NAMALWA (cell line): ENCODE measurements at regions not wholly inside any gene's neighbourhood (a gene's known extent, or its start where the extent isn't known, plus 50 kb on each side); places are given as distances from the start of the nearest gene placed in this dataset.

Experiments
- DNase-seq: peaks from one replicate; pipeline ENCODE4 v3.0.0-alpha.2; 2015; ENCODE audit warnings: low spot score

DNA sequence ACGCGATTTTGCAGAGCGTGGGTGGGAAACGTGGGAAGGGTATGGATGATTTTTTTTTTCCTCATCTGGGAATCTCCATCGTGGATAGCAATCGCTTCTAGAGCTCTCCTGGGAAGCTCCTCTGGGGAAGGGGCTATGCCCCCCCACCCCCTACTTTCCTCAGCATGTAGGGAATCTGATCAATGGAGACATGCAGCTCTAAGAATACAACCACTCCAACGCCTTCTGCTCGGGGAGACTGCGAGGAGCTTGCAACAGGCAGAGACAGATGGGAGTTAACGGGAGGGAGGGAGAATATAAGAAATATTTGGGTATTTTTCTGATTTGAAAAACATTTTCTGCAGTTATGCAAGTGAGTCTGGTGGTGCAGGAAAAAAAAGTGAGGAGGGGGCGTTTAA is 104.6 kb upstream of the HSD17B12 start:
- DNase-seq, result no peak

DNA sequence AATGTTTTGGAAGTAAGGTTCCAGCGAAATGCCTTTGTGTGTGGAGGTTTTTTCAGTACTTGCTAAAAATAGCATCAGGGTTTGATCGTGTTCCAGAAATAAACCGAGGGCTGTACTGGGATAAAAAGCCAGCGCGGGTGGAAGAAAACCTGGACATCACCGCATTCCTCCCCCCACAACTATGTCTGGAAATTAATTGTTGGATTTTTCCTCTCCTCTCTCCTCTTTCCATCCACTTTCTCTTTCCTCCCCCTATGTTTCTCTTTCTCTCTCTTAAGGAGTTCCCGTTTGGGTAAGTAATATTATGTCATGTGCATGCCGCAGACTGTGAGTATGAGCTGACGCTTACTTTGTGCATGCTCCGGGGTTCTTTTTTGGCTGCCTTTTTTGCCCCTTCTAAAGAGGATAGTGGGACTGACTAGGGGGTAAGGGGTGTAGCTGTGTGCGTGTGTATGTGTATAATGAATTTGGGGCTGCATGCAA is 104.2 kb upstream of the HSD17B12 start:
- no peak for DNase-seq

GRCh38 chr11:43576803-43577521 is 103.6 kb upstream of the HSD17B12 start:
- DNase-seq, result peak; percentile 59

- DNase-seq, result no peak
These were observed 102.8 kb upstream of the HSD17B12 start for GRCh38 chr11:43577566-43578264.

DNA sequence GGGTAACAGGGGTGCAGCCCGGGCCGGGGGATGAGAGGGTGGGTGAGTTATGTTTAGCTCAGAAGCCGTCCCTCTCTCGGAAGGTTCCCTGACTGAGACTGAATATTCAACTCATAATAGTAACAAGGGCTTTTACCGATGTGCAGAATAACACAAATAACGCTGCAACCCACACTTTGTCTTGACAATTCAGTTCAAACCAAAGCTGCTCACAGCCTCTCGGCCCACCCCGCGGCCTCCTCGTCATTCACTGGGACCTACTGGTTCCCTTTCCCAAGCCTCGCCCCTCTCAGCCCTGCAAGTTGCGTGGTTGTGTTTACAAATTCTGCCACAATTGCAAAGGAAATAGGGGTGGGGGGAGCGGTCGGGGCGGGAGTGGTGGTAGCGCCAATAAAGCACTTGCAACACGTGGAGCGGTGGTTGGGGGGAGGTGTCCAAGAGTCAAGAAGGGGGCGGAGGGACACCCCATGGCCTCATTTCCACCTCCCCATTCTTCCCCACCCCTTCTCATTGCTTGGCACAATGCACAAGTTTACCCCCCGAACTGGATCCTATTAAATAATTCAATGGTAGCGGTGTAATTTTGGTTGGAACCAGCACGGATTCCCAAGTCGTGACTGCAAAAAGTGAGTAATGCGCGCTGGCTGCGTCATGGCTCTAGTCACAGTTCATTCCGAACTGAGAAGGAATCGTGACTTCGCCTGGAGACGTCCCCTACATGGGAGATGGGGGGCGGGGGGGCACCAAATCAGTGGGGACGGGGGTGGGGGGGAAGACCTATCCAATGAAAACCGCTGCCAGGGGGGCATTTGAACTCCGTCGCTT is 102.0 kb upstream of the HSD17B12 start:
- no peak for DNase-seq

GRCh38 chr11:43579171-43579918 is 101.2 kb upstream of the HSD17B12 start:
- peak; percentile 62 for DNase-seq

DNA sequence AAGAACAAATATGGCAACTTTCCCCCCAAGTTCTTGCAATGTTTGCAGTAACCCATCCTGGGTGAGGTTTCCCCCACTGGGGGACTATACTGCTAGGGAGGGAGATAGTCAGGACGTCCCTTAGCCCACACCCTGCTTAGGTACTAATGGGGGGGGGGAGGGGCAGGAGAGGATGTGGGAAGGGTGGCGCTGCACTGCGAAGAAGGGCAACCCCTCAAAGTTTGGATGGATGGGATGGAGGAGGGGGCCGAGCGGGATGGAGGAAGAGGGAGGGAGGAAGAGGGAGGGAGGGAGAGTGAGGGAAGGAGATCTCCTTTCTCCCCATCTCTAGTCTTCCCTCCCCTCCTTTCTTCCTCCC is 100.6 kb upstream of the HSD17B12 start:
- DNase-seq, result no peak

- DNase-seq, result no peak
These were observed 99.7 kb upstream of the HSD17B12 start for GRCh38 chr11:43580735-43581369.

DNA sequence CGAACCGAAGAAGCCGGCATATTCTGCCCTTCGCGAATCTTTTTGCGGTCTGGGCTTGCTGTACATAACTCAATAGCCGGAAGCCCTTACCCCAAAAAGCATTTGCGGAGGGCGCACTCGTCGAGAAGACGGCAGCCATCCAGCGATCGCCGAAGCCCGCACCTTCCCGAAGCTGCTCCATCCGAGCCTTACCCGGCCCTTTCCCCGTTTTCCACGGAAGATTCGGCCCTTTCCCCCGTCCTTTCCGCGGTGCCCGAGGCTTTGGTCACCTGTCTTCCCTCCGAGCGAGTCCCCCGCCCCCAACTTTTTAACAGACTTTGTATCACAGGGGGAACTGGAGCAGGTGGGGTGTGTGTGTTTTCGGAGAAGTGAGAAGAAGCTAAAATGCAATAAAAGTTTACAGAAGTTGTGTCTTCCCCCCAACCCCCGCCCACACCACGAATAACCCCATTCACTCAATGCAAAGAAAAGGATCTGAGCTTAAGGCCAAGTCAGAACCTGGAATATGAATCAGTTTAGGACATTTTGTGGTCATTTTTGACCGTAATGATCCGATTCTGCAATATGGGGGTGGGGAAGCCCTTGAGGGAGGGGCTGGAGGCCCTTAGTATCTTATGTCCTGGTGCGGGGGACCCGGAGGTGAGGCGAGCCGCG is 99.0 kb upstream of the HSD17B12 start:
- no peak for DNase-seq

GRCh38 chr11:43582024-43582862 is 98.3 kb upstream of the HSD17B12 start:
- no peak for DNase-seq

GRCh38 chr11:43582863-43583462 is 97.6 kb upstream of the HSD17B12 start:
- DNase-seq, result no peak

- DNase-seq, result no peak
These were observed 97.0 kb upstream of the HSD17B12 start for GRCh38 chr11:43583548-43583947.

DNA sequence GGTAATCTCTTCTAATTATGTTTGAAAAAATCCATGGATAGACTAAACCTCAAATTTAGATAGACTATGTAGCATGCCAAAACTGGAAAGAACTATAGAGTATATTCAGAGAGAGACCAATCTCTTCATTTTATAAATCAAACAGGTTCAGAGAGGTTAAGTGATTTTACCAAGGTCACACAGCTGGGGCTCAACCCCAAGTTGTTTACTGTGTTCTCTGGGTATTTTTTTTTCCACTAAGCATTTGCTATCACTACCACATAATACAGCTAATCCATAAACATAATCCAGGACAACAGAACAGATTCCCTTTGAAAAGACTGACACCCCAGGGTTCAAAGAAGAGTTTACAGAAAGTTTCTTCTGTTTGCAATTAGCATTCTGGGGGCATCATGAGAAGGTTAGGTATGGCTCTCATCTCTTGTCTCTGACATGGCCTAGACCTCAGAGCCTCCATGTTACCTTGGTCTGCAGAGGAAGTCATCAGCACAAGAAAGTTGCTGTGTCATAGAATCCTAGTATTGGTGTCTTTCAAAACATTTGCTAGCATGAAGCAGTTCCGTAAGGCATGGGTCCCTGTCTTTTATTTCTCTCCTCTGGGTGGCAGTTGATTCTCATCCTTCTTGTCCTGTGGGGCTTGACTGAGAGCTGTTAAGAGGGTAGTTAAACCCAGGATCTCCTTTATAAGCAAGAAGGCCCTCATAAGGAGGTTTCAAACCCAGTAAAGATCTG is 94.5 kb upstream of the HSD17B12 start:
- DNase-seq, result peak; percentile 32

DNA sequence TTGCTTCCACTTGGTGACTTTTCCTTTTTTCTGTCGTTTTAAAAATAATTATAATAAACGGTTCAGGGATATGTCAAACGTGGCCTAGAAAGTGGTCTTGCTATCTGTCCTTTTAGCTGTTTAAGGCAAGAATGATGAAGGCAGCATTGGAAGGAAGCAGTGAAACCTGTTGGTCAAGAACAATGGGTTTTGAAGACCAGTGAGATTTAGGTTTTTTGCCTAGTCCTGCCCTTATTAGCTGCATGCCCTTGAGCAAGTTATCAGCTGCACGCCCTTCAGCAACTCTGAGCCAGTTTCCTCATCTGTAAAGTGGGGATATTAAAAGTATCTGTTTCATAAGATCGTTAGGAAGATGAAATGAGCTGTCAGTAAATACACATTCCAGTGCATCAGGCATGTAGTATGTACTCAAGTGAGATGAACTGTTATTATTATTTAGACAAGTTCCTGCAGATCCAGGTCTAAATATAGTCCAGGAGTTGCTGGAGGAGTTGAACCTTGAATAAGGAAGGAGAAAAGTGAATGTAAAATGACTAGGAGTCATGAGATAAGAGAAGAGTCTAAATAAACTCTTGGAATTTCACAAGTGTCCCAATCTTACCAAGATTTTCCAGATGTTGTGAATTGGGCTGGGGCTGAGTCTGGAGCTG is 90.8 kb upstream of the HSD17B12 start:
- no peak for DNase-seq

- no peak for DNase-seq
These were observed 79.0 kb upstream of the HSD17B12 start for GRCh38 chr11:43601511-43601910.

DNA sequence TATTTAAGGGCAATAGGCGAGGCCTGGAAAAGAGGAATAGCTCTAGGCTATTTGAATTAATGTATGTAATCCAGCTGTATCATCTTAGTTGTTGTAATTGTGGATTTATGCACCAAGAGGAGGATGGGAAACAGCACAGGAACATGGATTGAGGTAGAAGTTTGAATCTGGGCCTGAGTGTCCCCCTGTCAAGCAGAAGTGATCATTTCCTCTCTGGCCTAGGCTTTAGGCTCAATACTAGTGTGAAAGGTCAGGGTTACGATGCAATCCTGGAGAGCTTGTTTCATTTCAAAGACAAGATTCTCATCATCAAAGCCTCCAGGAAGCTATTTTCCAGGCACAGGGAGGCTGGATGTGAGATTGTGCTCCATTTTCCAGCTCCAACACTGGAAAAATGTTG is 77.9 kb upstream of the HSD17B12 start:
- no peak for DNase-seq

DNA sequence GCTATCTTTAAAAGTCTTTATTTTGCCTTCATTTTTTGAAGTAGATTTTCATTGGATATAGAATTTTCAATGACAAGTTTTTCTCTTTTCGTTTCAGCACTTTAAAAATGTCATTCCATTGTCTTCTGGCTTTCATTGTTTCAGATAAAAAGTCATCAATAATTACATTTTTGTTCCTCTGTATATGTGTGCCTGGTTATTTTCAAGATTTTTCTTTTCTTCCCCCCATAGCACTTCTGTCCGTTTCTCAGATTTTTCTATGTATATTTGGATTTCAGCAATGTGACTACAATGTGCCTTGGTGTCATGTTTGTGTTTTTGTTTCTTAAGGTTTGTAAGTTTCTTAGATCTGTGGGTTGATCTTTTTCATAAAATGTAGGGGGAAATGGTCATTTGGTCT is 66.3 kb upstream of the HSD17B12 start:
- DNase-seq, result no peak

- DNase-seq, result no peak
These were observed 60.6 kb upstream of the HSD17B12 start for GRCh38 chr11:43619863-43620505.
